Spleen (tissue), 11 donors: ENCODE measurements at regions not wholly inside any gene's neighbourhood (a gene's known extent, or its start where the extent isn't known, plus 50 kb on each side); places are given as distances from the start of the nearest gene placed in this dataset.

Experiments used
- DNase-seq: peaks from one replicate; pipeline ENCODE4 v3.0.0-alpha.2; 2020
- H3K27ac ChIP-seq, 8 donors: fragments of 200-600 bp; sonication (generic) in 7 of 8; 1 replicate in 4 of 8; 2 replicates in 4 of 8; pipeline versions ENCODE4 v1.5.0 to v1.8.0; 2016 to 2021; ENCODE audit warnings: inconsistent platforms in 4 of 8, mild to moderate bottlenecking in 4 of 8, moderate library complexity in 1 of 8
- H3K27me3 ChIP-seq, 7 donors: fragments of 200-600 bp; sonication (generic) in 6 of 7; replicated peaks in 1 of 7; 1 replicate in 4 of 7; 2 replicates in 3 of 7; pipeline versions ENCODE4 v1.5.0 to v1.8.0; 2016 to 2021; ENCODE audit warnings: inconsistent platforms in 3 of 7, mild to moderate bottlenecking in 1 of 7
- H3K36me3 ChIP-seq, 6 donors: fragments of 200-600 bp; sonication (generic) in 5 of 6; 1 replicate in 4 of 6; 2 replicates in 2 of 6; pipeline versions ENCODE4 v1.5.0 to v1.8.0; 2016 to 2021; ENCODE audit warnings: inconsistent platforms in 2 of 6
- H3K4me1 ChIP-seq, 6 donors: fragments of 200-600 bp; sonication (generic) in 5 of 6; 1 replicate in 3 of 6; 2 replicates in 3 of 6; pipeline versions ENCODE4 v1.5.0 to v1.8.0; 2016 to 2021; ENCODE audit warnings: inconsistent platforms in 3 of 6
- H3K4me3 ChIP-seq, 8 donors: fragments of 200-600 bp; sonication (generic) in 7 of 8; 1 replicate in 4 of 8; 2 replicates in 4 of 8; pipeline versions ENCODE4 v1.5.0 to v1.8.0; 2016 to 2021; ENCODE audit warnings: inconsistent platforms in 4 of 8, mild to moderate bottlenecking in 4 of 8, moderate library complexity in 2 of 8
- H3K9me3 ChIP-seq, 8 donors: fragments of 200-600 bp; sonication (generic) in 7 of 8; 1 replicate in 4 of 8; 2 replicates in 4 of 8; pipeline versions ENCODE4 v1.5.0 to v1.8.0; 2016 to 2021; ENCODE audit warnings: inconsistent platforms in 4 of 8
- POLR2A ChIP-seq, 3 donors: fragments of 450-650 bp; IDR thresholded peaks; one replicate each; pipeline ENCODE4 v1.5.1; 2017; ENCODE audit warnings: antibody characterized with exemption in 3 of 3, mild to moderate bottlenecking in 1 of 3
- POLR2AphosphoS5 ChIP-seq, 3 donors: sonication (generic); formaldehyde crosslinking; IDR thresholded peaks; one replicate each; pipeline ENCODE4 v1.5.1; 2017; ENCODE audit warnings: antibody characterized with exemption in 3 of 3
- WGBS, 5 donors: extraction: QIAGEN DNeasy Blood & Tissue Kit in 3 of 5; methylation state at CpG; one replicate each; pipeline versions ENCODE4 v1.1.5 to v1.1.7; 2013 to 2018; 5-methylcytosine and 5-hydroxymethylcytosine counted together
- intact Hi-C: fragments of 100-400 bp; cut with DNase I; formaldehyde crosslinking; loops from one replicate; pipeline ENCODE4 v1.15.0; 2023; ENCODE audit warnings: low total_unique reads
- TF ChIP-seq, protein P1 (sequence below), 11 experiments: fragments of 200-600 bp in 7 of 11; fragments of 450-650 bp in 4 of 11; sonication (generic) in 4 of 11; IDR thresholded peaks in 8 of 11; conservative IDR thresholded peaks in 3 of 11; 1 replicate in 7 of 11; 2 replicates in 4 of 11; pipeline versions ENCODE4 v1.4.0 to v1.8.0; 2016 to 2021; ENCODE audit warnings: antibody characterized with exemption in 11 of 11, inconsistent platforms in 4 of 11, mild to moderate bottlenecking in 1 of 11
- donor health status: healthy with polysubstance abuse.
- donor health status: DM: no; HTN: no; CAD: no; lungs with moderate emphysema.
- donor health status: DM: no; HTN: no; CAD: no.
- donor health status: Bipolar disorder and iron deficiency.
- donor health status: healthy.
- donor health status: DM: no; HTN: no; CAD: no.
- donor health status: DM: yes; HTN: yes; CAD: no.

DNA sequence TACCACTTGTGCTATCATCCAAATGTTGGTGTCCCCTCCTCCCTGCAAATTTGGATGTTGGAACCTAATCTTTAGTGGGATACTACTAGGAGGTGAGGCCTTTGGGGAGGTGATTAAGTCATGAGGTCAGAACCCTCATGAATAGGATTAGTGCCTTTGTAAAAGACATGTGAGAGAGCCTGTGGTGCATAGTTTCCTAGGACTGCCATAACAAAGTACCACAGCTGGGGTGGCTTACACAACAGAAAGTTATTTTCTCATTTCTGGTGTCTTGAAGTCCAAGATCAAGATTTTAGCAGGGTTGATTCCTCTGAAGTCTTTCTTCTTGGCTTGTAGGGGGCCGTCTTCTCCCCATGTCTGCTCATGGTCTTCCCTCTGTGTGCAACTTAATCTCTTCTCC lies 562.6 kb upstream of the ARGLU1 start:
- Histone ChIP-seq H3K27ac (no peak overlapping the region), H3K9me3 (no peaks in the 10 kb centered on the region), H3K27me3 (no peaks in the 10 kb centered on the region), H3K4me3 (no peak overlapping the region), H3K4me1 (no peaks in the 10 kb centered on the region), H3K36me3 (no peaks in the 10 kb centered on the region)
- no peak for DNase-seq
- WGBS, 5 donors, result 80 to 100% (median 93%) methylated on average over 1 of the region's 1 CpG
- intact Hi-C loops, result no loop called here
- TF ChIP-seq POLR2A (IDR thresholded peaks at IDR 0.05) (no peak), POLR2AphosphoS5 (IDR thresholded peaks at IDR 0.05) (no peak)
- TF ChIP-seq, protein P1, sequence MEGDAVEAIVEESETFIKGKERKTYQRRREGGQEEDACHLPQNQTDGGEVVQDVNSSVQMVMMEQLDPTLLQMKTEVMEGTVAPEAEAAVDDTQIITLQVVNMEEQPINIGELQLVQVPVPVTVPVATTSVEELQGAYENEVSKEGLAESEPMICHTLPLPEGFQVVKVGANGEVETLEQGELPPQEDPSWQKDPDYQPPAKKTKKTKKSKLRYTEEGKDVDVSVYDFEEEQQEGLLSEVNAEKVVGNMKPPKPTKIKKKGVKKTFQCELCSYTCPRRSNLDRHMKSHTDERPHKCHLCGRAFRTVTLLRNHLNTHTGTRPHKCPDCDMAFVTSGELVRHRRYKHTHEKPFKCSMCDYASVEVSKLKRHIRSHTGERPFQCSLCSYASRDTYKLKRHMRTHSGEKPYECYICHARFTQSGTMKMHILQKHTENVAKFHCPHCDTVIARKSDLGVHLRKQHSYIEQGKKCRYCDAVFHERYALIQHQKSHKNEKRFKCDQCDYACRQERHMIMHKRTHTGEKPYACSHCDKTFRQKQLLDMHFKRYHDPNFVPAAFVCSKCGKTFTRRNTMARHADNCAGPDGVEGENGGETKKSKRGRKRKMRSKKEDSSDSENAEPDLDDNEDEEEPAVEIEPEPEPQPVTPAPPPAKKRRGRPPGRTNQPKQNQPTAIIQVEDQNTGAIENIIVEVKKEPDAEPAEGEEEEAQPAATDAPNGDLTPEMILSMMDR (IDR thresholded peaks at IDR 0.05 in 8 of 11, conservative IDR thresholded peaks at IDR 0.05 in 3 of 11), result no peak

- no peak for DNase-seq
- Histone ChIP-seq H3K4me1 (peaks cover 0 to 3% (median 0%) of the 10 kb centered on the region in 6 donors), H3K36me3 (no peaks in the 10 kb centered on the region), H3K27me3 (no peaks in the 10 kb centered on the region), H3K9me3 (no peaks in the 10 kb centered on the region), H3K27ac (no peak overlapping the region), H3K4me3 (no peak overlapping the region)
- intact Hi-C loops, result no loop called here
- TF ChIP-seq POLR2AphosphoS5 (IDR thresholded peaks at IDR 0.05) (no peak), POLR2A (IDR thresholded peaks at IDR 0.05) (no peak)
- TF ChIP-seq, protein P1 (IDR thresholded peaks at IDR 0.05 in 8 of 11, conservative IDR thresholded peaks at IDR 0.05 in 3 of 11), result no peak
- 72 to 80% (median 74%) methylated on average over 5 of the region's 5 CpGs for WGBS, 5 donors
These were observed 556.8 kb upstream of the ARGLU1 start for GRCh38 chr13:107124730-107125129.

GRCh38 chr13:107124129-107124718 lies 556.3 kb upstream of the ARGLU1 start:
- H3K4me3 ChIP-seq, result no peak overlapping the region
- H3K27ac ChIP-seq, result no peak overlapping the region
- DNase-seq, result no peak
- intact Hi-C loops, result no loop called here
- TF ChIP-seq POLR2AphosphoS5 (IDR thresholded peaks at IDR 0.05) (no peak), POLR2A (IDR thresholded peaks at IDR 0.05) (no peak)
- TF ChIP-seq, protein P1 (IDR thresholded peaks at IDR 0.05 in 8 of 11, conservative IDR thresholded peaks at IDR 0.05 in 3 of 11), result peak in 9 of 11 experiments; percentile 19 to 61 (median 52)
- no peaks in the 10 kb centered on the region for H3K9me3 ChIP-seq
- H3K27me3 ChIP-seq, result no peaks in the 10 kb centered on the region
- WGBS, 5 donors, result 1 to 3% (median 1%) methylated on average over 2 of the region's 2 CpGs
- no peaks in the 10 kb centered on the region for H3K36me3 ChIP-seq
- H3K4me1 ChIP-seq, result peaks cover 0 to 3% (median 0%) of the 10 kb centered on the region in 6 donors

GRCh38 chr13:107121793-107122192 lies 553.9 kb upstream of the ARGLU1 start:
- intact Hi-C loops, result no loop called here
- H3K4me1 ChIP-seq, result peaks cover 0 to 3% (median 0%) of the 10 kb centered on the region in 6 donors
- H3K9me3 ChIP-seq, result no peaks in the 10 kb centered on the region
- no peak overlapping the region for H3K4me3 ChIP-seq
- WGBS, 5 donors, result 25 to 68% (median 50%) methylated on average over 1 of the region's 1 CpG
- TF ChIP-seq POLR2AphosphoS5 (IDR thresholded peaks at IDR 0.05), result no peak
- TF ChIP-seq, protein P1 (IDR thresholded peaks at IDR 0.05 in 8 of 11, conservative IDR thresholded peaks at IDR 0.05 in 3 of 11), result no peak
- no peak for TF ChIP-seq POLR2A (IDR thresholded peaks at IDR 0.05)
- no peak overlapping the region for H3K27ac ChIP-seq
- no peaks in the 10 kb centered on the region for H3K27me3 ChIP-seq
- no peaks in the 10 kb centered on the region for H3K36me3 ChIP-seq
- no peak for DNase-seq
